ENCODE measurements at regions not wholly inside any gene's neighbourhood (a gene's known extent, or its start where the extent isn't known, plus 50 kb on each side); places are given as distances from the start of the nearest gene placed in this dataset.

DNA sequence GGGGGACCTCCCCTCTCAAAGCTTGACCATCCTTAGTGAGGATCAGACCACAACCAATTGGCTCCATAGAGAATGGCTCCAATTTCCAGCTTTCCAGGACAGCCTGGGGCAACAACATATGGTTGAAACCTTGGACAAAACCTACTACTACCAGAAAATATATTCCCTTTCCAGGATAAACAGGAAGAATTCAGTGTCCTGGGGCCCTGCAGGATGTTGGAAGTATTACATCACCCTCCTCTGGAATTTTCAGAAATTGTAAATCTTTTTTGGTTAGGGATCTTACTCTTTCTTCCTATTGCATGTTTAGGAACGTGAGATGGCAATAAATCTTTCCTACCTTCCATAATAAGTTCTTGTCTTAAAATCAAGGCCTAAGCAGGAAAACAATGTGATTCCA lies 158.9 kb upstream of the MEIS1 start:
- TF ChIP-seq, protein P1, sequence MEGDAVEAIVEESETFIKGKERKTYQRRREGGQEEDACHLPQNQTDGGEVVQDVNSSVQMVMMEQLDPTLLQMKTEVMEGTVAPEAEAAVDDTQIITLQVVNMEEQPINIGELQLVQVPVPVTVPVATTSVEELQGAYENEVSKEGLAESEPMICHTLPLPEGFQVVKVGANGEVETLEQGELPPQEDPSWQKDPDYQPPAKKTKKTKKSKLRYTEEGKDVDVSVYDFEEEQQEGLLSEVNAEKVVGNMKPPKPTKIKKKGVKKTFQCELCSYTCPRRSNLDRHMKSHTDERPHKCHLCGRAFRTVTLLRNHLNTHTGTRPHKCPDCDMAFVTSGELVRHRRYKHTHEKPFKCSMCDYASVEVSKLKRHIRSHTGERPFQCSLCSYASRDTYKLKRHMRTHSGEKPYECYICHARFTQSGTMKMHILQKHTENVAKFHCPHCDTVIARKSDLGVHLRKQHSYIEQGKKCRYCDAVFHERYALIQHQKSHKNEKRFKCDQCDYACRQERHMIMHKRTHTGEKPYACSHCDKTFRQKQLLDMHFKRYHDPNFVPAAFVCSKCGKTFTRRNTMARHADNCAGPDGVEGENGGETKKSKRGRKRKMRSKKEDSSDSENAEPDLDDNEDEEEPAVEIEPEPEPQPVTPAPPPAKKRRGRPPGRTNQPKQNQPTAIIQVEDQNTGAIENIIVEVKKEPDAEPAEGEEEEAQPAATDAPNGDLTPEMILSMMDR (conservative IDR thresholded peaks at IDR 0.05), result no peak; the same call in 1 of the 2 replicates
- no peak for TF ChIP-seq ZFX (IDR thresholded peaks at IDR 0.05)

Data from C4-2B (cell line).